Vagina (tissue), 2 donors: ENCODE measurements at regions not wholly inside any gene's neighbourhood (a gene's known extent, or its start where the extent isn't known, plus 50 kb on each side); places are given as distances from the start of the nearest gene placed in this dataset.

ENCODE experiments used
- CTCF ChIP-seq, 3 experiments: fragments of 450-650 bp in 2 of 3; fragments of 200-600 bp in 1 of 3; sonication (generic) in 1 of 3; IDR thresholded peaks; one replicate each; pipeline ENCODE4 v1.5.1; 2017 to 2019; ENCODE audit warnings: antibody characterized with exemption in 3 of 3, mild to moderate bottlenecking in 2 of 3, moderate library complexity in 2 of 3
- POLR2A ChIP-seq, 2 donors: fragments of 450-650 bp; IDR thresholded peaks; one replicate each; pipeline ENCODE4 v1.6.1; 2017; ENCODE audit warnings: antibody characterized with exemption in 2 of 2, mild to moderate bottlenecking in 2 of 2, moderate library complexity in 2 of 2

DNA sequence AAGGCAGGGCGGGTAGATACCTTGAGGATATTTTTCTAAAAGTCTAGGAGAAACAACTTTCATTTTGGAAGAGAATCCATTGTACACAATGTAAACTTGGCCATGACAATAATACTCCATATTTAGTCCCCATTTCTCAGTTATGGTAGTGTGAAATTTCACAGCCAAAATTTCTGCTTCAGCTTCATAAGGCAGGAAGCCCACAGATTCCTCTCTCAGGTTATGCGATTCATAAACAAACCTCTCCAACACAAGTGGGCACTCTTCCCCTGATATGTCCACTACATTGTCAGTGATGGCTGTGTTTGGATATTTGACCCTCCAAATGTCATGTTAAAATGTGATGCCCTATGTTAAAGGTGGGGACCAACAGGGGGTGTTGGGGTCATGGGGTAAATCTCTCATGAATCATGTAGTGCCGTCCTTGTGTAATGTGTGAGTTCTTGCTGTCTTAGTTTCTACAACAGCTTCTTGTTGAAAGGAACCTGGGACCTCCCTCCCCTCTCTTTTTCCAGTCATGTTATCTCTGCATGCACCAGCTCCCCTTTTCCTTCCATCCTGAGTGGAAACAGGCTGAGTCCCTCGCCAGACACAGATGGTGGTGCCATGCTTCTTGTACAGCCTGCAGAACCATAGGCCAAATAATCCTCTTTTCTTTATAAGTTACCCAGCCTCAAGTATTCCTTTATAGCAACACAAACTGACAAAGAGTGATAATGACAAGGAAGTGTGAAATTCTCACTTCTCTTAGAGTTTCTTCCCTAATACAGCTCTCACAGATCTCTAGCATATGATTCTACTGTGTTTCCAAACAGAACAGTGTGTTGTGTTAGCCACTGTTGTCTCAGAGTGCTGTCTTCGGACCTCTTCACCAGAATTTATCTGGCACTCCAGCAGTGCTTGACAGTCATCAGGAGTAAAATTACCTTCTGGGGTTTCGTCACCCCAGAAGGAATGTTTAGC lies 598.4 kb upstream of the GNPDA2 start:
- TF ChIP-seq POLR2A (IDR thresholded peaks at IDR 0.05) (no peak), CTCF (IDR thresholded peaks at IDR 0.05) (no peak)
